Myocyte (in vitro differentiated cells): ENCODE measurements at regions not wholly inside any gene's neighbourhood (a gene's known extent, or its start where the extent isn't known, plus 50 kb on each side); places are given as distances from the start of the nearest gene placed in this dataset.
"Not testable (repeated sequence)": the region's sequence is repeated elsewhere in the genome, so short reads cannot be mapped to it uniquely, and the experiment has no call there.

Experiments
- DNase-seq: peaks from one replicate; pipeline ENCODE4 v3.0.0-alpha.2; 2012; ENCODE audit warnings: low read depth

DNA sequence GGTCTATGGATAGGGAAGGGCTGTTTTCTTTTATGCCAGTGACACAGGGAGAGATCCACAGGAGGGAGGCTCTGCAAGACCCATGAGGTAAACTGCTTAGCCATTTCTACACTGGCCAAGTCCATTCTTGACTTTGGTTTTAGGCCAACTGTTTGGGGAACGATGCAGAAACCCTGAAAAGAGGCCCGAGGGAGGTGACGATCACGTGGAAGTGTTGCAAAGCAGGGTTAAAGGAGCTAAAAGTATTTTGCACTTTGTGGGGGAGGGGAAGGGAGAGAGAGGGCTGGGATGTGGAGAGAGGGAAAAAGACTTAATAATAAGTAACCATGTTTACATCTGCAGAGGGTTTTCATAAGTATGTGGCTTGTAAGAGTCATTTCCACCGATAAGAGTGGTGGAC, 239.7 kb downstream of the EMX2 start:
- no peak for DNase-seq

DNA sequence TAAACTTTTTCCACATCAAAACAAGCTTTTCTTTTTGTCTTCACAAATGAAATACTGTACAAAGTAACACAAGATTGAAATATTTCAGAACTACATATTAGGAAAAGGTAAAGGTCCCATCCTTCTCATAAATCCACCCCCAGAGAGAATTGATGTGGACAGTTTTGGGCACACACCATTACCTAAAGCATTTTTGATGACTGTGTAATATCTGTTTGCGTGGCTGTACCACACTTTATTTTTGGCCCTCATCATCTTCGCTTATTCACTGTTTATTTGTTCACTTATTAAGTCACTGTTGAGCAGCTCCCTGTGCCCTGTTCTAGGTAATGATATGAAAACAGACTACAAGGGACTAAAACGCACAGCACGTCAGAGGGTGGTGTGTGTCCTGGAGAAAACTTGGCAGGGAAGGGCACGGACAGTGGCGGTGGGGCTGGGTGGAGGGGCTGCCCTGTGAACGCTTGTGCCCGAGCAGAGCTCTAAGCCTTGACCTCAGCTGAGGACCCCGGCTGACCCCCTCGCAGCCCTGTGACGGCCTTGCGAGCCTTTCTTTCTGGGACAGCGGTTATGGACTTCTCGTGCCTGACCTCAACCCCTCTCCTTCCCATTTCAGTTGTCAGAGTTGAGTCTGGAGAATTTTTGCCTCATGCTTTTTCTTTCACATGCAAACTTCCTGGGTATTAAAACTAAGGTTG, 241.3 kb downstream of the EMX2 start:
- no peak for DNase-seq

DNA sequence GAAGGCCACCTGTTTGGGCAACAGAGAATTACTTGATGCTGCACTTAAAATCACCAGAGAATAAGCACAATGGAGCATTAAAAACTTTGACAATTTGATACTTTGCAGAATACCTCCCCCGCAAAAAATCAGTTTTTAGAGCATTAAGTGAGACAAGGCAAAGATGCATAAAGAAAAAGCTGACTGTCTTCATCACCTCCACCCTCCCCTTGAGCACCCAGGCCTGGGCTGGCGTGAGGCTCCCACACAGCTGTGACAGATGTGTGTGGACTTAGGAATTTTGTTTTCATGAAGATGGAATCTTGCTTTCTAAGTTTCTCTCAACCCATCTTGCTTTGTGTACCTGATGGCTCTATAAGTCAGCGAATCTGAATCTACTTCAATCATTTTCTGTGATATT, 242.2 kb downstream of the EMX2 start:
- no peak for DNase-seq

DNA sequence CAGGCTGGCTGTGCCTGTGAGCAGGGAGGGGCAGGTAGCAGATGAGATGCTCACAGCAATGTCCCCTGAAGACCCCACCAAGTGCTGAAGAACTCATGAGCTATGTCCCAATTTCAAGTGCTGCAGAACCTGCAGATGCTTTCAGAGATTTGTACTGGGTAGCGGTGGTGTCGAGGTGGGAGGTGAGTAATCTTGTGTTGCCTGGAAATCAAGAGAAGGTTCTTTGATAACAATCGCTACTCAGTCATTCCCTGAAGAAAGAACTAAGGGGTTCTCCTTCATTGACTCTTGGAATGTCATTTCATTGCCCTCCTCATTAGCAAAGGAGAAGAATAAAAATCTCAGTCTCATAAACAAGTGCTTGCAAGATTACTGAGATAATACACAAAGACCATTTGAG, 246.4 kb downstream of the EMX2 start:
- DNase-seq, result no peak

DNA sequence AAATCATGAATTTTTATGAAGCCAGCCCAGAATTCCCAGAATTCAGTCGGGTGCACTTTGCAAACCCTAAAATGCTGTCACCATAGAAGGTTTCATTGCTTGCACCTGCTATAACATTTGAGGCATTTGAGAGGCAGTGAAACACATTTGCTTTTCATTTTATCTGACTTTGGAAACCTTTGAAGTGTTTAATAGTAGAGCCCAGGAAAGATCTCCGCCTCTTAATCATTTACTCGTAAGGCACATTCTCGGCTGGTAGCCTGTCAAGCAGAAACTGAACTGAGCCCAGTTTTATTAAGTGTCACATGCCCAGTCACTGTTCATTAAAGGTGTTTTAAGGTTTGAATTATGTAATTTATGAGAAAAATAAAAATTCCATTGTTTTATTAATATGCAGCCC, 247.6 kb downstream of the EMX2 start:
- no peak for DNase-seq

DNA sequence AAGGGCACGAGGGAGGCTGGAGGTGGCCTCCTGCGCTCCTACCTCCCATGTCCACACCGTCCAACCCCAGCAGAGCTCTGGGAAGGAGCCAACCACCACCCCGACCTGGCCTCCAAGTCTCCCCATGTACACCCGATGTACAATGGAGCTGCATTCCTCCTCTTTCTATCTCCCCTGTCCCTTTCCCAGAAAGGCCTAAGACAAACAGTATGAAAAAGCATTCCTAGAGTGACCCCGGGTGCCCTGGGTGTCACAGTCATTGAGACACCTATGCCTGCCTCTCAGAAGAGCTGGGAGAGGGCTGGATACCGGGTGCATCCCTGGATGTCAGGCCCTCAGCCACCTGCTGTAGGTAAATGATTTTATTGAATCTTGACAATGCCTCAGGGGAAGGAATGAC, 248.1 kb downstream of the EMX2 start:
- no peak for DNase-seq

DNA sequence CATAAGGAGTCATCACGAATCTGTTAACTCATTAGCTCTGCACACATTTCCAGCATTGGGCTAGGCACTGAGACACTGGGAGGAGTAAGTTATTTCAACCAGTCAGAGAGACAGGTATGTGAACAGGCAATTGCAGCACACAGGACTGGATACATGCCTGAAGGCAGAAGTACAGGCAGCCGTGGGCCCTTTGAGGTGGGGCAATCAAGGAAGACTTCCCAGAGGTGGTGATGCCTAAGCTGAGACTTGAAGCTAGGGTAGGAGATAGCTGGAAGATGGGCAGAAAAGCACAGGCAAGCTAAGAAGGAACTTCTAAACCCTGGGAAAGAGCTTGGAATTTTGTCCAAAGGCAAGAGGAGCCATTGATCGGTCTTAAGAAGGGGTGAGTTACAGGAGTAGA, 249.7 kb downstream of the EMX2 start:
- DNase-seq, result no peak

DNA sequence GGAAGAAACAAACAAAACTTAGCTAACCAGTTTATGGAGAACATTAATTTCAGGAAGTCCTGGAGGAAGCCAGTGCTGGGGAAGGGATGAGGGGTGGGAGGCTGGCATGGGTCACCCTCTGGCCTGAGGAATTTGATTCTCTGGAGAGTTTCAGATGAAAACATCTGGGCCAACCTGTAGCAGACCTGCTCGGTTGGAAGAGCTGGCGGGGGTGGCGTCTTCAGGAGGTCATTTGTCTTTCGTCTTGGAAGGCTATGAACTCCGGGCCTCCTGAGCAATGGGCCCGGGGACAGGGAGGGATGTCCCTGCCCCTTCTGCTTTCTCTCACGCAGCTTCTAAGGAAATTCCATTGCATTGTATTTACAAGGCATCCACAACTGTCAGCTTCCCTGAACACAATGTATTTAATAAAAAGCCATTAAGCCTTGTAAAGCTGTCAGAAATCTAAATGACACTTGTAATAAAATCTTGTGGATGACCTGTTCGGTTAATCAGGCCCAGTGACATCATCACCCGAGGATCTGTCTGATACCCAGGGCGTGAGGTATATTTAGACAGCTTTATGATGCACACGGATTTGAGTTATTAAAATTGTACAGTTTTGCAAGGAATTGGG, 250.5 kb downstream of the RAB11FIP2 start:
- DNase-seq, result no peak

DNA sequence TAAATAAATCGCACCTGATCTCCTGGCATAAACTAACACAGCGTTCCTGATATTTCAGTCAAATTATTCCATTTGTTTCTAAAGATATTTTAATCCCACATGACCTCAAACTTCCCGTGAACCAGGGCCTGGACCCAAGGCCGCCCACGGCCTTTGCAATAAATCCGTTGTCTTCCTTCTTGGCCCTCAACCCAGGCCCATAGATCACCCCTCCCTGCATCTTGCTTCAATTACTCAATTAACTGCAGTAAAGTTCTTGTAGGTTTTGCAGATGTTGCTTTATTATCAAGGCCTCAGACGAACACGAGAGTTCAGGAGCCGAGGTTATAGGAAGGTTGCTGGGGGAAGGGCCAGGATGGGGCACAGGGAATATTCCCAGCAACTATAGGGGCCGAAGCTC, 249.4 kb downstream of the RAB11FIP2 start:
- DNase-seq, result no peak

DNA sequence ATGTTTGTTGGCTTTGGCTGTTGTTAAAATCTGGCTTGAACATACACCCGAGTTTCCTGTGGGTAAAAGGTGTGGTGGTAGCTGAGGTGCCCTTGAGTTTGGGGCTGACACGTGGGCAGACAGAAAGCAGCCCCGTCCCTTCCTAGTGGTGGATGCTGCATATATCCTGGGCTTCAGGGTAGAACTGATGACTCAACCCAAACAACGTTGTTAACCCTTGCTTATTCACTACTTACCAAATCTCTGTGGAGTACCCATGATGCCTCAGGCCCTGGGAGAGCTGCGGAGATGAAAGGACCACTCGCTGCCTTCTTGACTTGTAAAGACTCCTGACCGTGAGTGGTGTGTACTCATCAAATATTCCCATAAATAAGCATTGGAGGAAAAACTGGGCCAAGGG, 245.1 kb downstream of the RAB11FIP2 start:
- DNase-seq, result no peak

DNA sequence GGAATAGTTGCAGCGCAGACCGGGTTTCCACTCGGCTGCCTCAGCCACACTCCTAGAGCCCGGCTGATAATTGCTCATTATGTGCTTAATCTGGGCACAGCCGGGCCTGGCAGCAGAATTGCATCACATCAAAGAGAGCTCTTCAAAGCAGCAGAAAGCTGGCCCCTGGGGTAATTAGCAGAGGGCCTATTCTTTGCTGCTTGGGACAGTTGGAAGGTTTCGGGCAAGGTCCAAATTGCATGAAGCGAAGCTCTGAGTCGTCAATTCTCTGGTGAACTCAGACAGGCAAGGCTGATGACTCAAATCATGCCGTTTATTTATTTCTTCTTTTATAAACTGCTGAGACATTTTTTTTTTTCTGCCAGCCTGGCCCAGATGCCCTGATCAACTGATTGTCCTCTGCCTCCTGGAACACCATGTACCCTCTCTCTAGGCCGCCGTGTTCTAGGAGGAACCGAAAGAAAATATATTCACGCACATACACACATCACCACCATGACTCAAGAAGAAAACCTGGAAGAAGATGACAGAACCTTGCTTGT, 242.2 kb downstream of the RAB11FIP2 start:
- DNase-seq, result no peak

DNA sequence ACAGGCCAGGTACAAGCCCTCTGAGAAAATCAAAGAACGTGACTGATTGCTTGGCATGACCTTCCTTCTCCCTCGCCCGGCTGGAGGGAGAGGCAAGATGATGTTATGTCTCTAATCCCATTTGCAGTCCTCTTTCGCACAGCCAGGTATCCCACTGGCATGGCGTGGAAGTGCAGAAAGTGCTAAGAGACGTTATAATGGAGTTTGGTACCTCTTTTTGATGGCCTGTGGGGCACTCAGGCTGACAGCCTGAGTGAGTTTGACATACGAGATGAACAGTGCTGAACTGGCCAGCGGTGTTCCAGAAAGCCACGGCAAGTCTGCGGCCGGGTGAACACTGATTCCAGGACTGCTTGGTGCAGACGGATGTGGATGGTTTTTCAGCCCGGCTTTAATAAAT, 241.6 kb downstream of the RAB11FIP2 start:
- DNase-seq, result no peak

DNA sequence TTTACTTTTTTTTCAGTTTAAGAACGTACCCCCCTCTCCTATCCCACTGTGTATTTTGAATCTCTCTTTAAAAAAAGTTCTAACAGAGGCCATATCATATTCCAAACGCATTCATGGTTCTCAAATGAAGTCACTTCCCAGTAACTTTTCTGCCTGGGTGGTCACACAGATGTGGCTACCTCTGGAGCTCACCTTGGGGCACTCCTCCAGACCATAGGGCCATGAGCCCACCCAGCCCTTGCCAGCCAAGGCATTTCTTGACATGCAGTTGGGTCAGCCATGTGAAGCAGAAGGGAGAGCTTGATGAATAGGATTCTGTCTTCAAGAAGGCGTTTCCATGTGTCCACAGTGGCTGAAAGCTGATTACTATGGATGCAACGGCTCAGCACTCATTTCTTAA, 239.3 kb downstream of the RAB11FIP2 start:
- no peak for DNase-seq

DNA sequence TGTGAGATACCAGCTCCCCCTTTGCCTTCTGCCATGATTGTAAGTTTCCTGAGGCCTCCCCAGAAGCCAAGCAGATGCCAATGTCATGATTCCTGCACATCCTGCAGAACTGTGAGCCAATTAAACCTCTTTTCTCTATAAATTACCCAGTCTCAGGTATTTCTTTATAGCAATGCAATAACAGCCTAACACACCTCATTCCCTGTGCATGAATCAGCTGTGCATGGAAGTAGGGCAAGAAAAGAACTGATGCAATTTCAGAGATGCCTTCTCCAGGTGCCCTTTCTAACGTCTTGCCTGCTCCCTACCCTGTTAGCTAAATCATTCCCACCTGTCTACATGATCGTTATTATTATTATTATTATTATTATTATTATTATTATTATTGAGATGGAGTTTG, 230.9 kb downstream of the RAB11FIP2 start:
- not testable (repeated sequence) for DNase-seq

DNA sequence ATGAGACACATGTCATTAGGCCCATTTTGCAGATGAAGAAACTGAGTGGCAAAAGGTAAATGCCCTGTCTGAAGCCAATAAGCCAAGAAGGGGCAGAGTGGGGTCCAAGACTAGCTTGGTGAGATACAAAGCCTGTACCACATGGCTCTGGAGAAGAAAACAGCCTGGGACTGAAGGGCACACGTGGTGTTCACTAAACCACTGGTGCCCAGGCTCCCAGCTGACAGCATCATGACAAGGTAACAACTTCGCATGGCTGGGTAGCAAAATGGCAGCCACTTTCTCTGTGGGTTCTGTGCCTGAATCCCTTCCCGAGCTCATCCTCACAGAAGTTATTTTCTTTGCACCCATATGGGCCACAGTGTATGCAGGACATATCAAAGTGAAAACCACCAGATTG, 229.6 kb downstream of the RAB11FIP2 start:
- no peak for DNase-seq

DNA sequence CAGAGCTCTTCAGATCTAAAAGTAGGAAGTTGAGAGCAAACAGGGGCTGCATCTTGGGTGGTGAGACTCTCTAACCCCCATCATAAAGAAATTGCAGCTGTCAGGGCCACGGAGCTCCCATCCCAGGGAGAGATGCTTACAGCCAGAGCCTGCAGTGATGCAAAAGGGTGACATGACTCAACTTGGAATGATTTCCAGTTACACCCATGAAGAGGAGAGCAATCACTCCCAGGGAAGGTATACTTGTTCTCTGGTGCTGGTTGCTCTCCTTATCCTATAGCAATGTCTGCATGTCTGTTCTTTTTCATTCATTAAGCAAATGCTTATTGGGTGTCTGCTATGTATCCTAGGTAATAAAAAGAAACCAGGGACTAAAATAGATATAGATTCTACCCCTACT, 228.0 kb downstream of the RAB11FIP2 start:
- no peak for DNase-seq

DNA sequence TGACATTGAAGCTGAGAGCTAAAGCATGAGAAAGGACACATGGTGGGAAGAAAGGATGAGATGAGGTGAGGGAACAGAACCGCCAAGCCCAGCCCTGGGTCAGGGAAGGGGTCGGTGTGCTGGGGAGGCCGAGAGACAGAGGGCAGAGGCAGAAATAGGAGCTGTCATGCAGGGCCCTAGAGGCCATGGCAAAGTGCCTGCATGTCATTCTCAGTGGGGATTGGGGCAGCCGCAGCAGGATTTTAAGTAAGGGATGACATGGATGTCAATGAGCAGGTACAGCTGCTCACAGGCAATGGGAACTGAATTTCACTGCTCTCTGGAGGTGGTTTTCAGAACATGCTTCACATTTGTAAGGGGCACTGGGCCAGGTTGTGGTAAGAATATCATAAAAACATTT, 227.4 kb downstream of the RAB11FIP2 start:
- DNase-seq, result no peak

DNA sequence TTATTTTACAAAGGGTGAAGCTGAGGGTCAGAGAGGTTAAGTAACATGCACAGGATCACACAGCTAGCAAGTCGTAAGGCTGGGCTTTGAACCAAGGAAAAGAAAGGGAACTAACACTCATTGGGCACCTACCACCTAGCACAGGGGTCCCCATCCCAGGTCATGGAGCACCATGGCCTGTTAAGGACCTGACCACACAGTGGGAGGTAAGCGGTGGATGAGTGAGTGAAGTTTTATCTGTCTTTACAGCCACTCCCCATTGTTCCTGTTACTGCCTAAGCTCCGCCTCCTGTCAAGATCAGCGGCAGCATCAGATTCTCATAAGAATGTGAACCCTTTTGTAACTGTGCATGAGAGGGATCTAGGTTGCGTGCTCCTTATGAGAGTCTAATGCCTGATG, 222.8 kb downstream of the RAB11FIP2 start:
- DNase-seq, result no peak

DNA sequence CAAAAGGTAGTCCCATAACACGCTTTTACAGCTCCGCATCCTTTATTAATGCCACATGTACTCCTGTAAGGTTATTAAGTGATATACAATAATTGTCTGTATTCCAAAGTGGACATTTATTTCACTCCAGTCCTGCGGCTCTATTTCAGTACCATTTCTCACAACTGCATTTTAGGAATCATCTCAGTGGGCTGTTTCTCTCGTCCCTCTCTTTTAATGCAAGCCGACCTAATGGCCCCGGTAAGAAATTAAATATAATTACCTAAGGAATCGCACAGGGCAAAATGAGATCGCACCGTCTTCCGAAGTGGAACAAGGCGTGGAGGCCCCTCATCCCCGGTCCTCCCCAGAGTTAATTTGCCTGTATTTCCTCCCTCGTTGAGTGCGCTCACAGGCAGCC, 216.5 kb downstream of the RAB11FIP2 start:
- no peak for DNase-seq

DNA sequence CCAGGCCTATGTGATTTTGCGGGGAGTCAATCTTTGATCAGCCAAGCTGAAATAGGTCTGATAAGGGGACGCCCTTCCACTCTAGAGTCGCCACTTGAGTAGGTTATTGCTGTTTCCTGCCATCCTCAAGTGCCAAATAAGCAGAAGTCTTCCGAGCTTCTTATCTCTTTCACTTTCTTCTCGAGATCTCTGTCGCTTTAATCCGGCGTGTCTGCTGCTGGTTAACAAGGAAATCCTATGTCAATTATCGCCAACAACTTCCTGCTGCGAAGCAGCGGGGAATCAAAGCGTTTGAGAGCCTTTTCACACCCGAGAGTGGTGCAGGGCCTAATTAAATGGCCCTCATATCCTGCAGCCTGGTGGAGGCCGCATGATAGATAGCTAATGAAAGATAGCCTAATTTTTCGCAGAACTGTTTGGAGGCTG, 215.9 kb downstream of the RAB11FIP2 start:
- DNase-seq, result no peak

DNA sequence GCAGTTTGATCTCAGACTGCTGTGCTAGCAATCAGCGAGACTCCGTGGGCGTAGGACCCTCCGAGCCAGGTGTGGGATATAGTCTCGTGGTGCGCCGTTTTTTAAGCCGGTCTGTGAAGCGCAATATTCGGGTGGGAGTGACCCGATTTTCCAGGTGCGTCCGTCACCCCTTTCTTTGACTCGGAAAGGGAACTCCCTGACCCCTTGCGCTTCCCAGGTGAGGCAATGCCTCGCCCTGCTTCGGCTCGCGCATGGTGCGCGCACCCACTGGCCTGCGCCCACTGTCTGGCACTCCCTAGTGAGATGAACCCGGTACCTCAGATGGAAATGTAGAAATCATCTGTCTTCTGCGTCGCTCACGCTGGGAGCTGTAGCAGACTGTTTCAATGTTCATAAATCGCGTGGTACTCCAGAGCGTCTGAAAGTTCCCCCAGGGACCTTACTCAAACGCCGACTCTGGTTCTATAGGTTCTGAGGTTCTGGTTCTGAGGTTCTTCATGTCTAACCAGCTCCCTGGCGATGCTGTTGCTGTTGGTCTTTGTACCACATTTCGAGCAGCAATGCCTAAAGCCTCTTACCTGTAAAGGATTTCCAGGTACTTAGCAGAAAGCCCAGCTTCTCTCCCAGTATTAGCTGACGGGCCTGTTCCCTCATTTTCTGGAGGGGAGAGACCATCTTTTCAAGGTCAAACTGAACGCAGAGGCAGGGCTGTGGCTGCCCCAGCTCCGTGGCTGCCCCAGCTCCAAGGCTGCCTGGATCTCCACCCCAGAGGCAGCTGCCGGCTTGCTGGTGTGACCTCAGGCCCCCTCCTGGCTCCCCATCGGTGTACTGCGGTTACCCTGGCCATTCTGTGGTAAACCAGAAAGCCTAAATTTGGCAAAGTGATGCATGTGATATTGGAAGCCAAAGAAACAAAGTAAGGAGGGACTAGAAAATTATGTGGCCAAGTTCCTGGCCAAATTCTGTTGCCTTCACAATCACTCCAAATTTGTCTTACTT, 207.9 kb downstream of the RAB11FIP2 start:
- DNase-seq, result peak; percentile 59

DNA sequence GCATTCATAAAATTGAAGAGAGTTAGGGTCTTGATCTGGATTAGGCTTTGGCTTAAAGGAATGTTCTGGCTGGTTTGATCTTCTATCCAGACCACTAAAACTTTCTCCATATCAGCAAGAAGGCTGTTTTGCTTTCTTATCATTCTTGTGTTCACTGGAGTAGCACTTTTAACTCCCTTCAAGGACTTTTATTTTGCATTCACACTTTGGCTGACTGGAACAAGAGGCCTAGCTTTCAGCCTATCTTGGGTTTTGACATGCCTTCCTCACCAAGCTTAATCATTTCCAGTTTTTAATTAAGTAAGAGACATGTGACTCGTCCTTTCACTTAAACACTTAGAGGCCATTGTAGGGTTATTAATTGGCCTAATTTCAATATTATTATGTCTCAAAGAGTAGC, 190.3 kb downstream of the RAB11FIP2 start:
- DNase-seq, result not testable (repeated sequence)
